Duodenal mucosa (tissue), 2 donors: ENCODE measurements at regions not wholly inside any gene's neighbourhood (a gene's known extent, or its start where the extent isn't known, plus 50 kb on each side); places are given as distances from the start of the nearest gene placed in this dataset.

ENCODE experiments used
- H3K27ac ChIP-seq: one replicate; pipeline ENCODE4 v1.7.0; 2013; ENCODE audit warnings: low read depth, low read length
- H3K27me3 ChIP-seq, 2 donors: one replicate each; pipeline ENCODE4 v1.7.0; 2013; ENCODE audit warnings: low read length in 2 of 2, control low read depth in 1 of 2; ENCODE audit not compliant: insufficient read depth in 2 of 2, control insufficient read depth in 1 of 2
- H3K36me3 ChIP-seq, 2 donors: one replicate each; pipeline ENCODE4 v1.7.0; 2013; ENCODE audit warnings: low read length in 2 of 2, control low read depth in 1 of 2; ENCODE audit not compliant: insufficient read depth in 2 of 2, control insufficient read depth in 1 of 2
- H3K4me1 ChIP-seq, 2 donors: one replicate each; pipeline ENCODE4 v1.7.0; 2013; ENCODE audit warnings: low read length in 2 of 2, control low read depth in 1 of 2; ENCODE audit not compliant: insufficient read depth in 2 of 2, control insufficient read depth in 1 of 2
- H3K4me3 ChIP-seq, 2 donors: one replicate each; pipeline ENCODE4 v1.7.0; 2013; ENCODE audit warnings: low read length in 2 of 2, low read depth in 1 of 2
- H3K9ac ChIP-seq, 2 donors: one replicate each; pipeline ENCODE4 v1.7.0; 2013; ENCODE audit warnings: low read length in 2 of 2, low read depth in 1 of 2
- H3K9me3 ChIP-seq, 2 donors: one replicate each; pipeline ENCODE4 v1.7.0; 2013; ENCODE audit warnings: low read length in 2 of 2, control low read depth in 1 of 2; ENCODE audit not compliant: control insufficient read depth in 1 of 2

DNA sequence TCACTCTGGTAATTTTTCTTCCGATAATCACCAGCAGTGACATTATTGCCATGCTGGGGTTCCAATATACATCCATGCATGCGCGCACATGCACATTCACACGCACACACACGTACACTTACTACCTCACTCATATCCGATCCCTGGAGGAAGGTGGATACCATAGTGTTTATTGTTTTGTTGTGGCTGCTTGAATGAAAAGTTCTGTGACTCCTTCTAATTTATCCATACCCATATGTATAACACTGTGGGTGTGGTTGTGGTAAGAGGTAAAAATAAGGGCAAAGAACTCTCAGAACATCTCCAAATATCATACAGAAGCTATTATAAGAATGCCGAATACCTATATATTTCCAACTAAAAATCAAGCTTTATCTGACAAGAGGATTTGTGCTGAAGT, 407.8 kb upstream of the PODXL start:
- H3K4me1 ChIP-seq = no peaks in the 10 kb centered on the region
- no peaks in the 10 kb centered on the region for H3K27me3 ChIP-seq
- no peaks in the 10 kb centered on the region for H3K36me3 ChIP-seq
- no peak overlapping the region for H3K9ac ChIP-seq
- no peaks in the 10 kb centered on the region for H3K9me3 ChIP-seq
- H3K4me3 ChIP-seq = no peak overlapping the region
- H3K27ac ChIP-seq = no peak overlapping the region

- no peaks in the 10 kb centered on the region for H3K4me1 ChIP-seq
- H3K9ac ChIP-seq = no peak overlapping the region
- H3K9me3 ChIP-seq = no peaks in the 10 kb centered on the region
These were observed 404.7 kb upstream of the PODXL start for GRCh38 chr7:131961054-131961680.

DNA sequence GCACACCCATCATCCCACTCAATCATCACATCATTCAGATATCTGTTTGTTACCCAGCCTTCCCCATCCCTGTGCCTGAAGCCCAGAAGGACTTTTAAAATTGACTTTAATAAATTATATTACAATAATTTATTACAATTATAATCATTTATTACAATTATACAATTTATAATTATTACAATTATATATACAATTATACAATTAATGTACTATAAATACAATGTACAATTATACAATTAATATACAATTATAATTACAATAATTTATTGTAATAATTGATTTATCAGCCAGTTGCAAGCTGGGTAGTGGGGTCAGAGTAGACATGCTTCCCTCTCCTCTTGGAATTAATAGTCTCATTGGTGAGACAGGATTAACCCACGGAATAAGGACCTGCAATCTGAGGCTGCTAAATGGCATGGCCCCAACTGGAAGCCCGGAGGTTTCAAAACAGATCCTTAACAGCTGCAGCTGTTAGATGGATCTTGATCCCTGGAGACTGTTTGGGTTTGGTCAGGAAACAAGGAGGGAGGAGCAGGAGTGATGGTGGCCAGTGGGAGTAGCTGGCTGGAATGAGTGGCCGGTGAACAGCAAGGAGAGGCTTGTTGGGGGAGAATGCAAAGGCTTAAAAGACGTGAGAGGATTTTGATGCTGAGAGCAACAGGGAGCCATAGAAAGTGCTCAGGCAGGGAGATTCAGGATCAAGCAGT, 402.8 kb upstream of the PODXL start:
- Histone ChIP-seq H3K36me3 (no peaks in the 10 kb centered on the region), H3K9me3 (no peaks in the 10 kb centered on the region), H3K4me3 (no peak overlapping the region), H3K4me1 (no peaks in the 10 kb centered on the region), H3K27me3 (no peaks in the 10 kb centered on the region), H3K27ac (no peak overlapping the region), H3K9ac (no peak overlapping the region)

More at GRCh38 chr7:131961054-131961680, 404.7 kb upstream of the PODXL start:
- H3K27me3 ChIP-seq = no peaks in the 10 kb centered on the region
- no peak overlapping the region for H3K27ac ChIP-seq
- no peaks in the 10 kb centered on the region for H3K36me3 ChIP-seq
- no peak overlapping the region for H3K4me3 ChIP-seq

- H3K27ac ChIP-seq = no peak overlapping the region
- no peaks in the 10 kb centered on the region for H3K4me1 ChIP-seq
- H3K9ac ChIP-seq = no peak overlapping the region
- H3K4me3 ChIP-seq = no peak overlapping the region
- H3K36me3 ChIP-seq = no peaks in the 10 kb centered on the region
- H3K9me3 ChIP-seq = no peaks in the 10 kb centered on the region
- H3K27me3 ChIP-seq = no peaks in the 10 kb centered on the region
These were observed 401.1 kb upstream of the PODXL start for GRCh38 chr7:131957338-131958020.

GRCh38 chr7:131956864-131957263, 400.4 kb upstream of the PODXL start:
- no peak overlapping the region for H3K4me3 ChIP-seq
- no peak overlapping the region for H3K27ac ChIP-seq
- H3K9me3 ChIP-seq = no peaks in the 10 kb centered on the region

DNA sequence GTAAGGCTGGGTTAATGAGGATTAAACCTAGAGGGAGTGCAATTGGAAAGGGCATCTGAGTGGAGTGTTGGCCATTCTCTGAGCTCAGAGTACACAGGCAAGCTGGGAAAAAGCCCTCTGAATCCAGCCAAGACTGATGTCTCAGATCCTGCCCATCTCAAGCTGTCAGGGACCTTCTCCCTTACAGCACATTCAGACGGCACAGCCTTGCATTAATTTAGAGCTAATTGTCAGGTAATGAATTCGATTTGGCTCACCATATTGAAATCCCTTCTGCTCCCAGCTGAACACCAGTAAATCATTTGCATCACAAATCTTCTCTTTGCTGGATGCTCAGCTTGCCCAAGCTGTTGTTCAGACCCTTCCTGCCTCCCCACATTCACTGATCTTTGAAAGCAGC, 399.3 kb upstream of the PODXL start:
- Histone ChIP-seq H3K9ac (no peak overlapping the region), H3K27ac (no peak overlapping the region), H3K4me3 (no peak overlapping the region), H3K27me3 (no peaks in the 10 kb centered on the region), H3K36me3 (no peaks in the 10 kb centered on the region), H3K9me3 (peaks cover 0 to 2% of the 10 kb centered on the region in 2 donors), H3K4me1 (no peaks in the 10 kb centered on the region)

More at GRCh38 chr7:131956864-131957263, 400.4 kb upstream of the PODXL start:
- H3K9ac ChIP-seq = no peak overlapping the region
- no peaks in the 10 kb centered on the region for H3K27me3 ChIP-seq
- no peaks in the 10 kb centered on the region for H3K36me3 ChIP-seq
- no peaks in the 10 kb centered on the region for H3K4me1 ChIP-seq

- H3K9ac ChIP-seq = no peak overlapping the region
- H3K36me3 ChIP-seq = no peaks in the 10 kb centered on the region
- no peaks in the 10 kb centered on the region for H3K27me3 ChIP-seq
- H3K27ac ChIP-seq = no peak overlapping the region
- no peak overlapping the region for H3K4me3 ChIP-seq
- peaks cover 13% of the 10 kb centered on the region in 2 donors for H3K4me1 ChIP-seq
- H3K9me3 ChIP-seq = peaks cover 0 to 2% of the 10 kb centered on the region in 2 donors
These were observed 396.8 kb upstream of the PODXL start for GRCh38 chr7:131953184-131953583.

GRCh38 chr7:131952365-131952764, 395.9 kb upstream of the PODXL start:
- Histone ChIP-seq H3K9ac (no peak overlapping the region), H3K9me3 (peaks cover 0 to 2% of the 10 kb centered on the region in 2 donors), H3K27ac (no peak overlapping the region), H3K4me1 (peaks cover 19% of the 10 kb centered on the region in 2 donors), H3K27me3 (no peaks in the 10 kb centered on the region), H3K4me3 (no peak overlapping the region), H3K36me3 (no peaks in the 10 kb centered on the region)

DNA sequence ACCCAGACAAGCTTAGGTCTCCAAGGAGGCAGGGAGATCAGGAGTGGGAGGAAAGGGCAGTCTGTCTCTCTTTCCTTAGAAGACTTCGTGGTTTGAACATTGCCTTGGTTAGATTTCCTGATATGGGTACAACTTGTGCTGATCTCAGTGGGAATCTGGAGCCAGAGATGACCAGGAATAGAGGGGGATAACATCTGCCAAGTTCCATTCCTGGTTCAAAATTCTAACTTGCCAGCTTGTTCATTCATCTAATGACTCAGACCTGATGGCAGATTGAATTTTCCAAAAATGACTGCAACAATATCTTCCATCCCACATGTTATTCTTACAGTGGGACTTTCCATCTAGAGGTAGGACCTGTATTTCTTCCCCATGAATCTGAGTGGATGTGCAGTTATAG, 394.3 kb upstream of the PODXL start:
- Histone ChIP-seq H3K27ac (no peak overlapping the region), H3K9me3 (peaks cover 0 to 2% of the 10 kb centered on the region in 2 donors), H3K4me1 (peaks cover 21 to 23% of the 10 kb centered on the region in 2 donors), H3K4me3 (no peak overlapping the region), H3K36me3 (no peaks in the 10 kb centered on the region), H3K27me3 (peaks cover 0 to 3% of the 10 kb centered on the region in 2 donors), H3K9ac (no peak overlapping the region)

GRCh38 chr7:131949659-131950058, 393.2 kb upstream of the PODXL start:
- H3K36me3 ChIP-seq = no peaks in the 10 kb centered on the region
- peaks cover 25 to 26% of the 10 kb centered on the region in 2 donors for H3K4me1 ChIP-seq
- H3K9me3 ChIP-seq = peaks cover 0 to 2% of the 10 kb centered on the region in 2 donors
- no peak overlapping the region for H3K9ac ChIP-seq
- H3K27me3 ChIP-seq = peaks cover 0 to 4% of the 10 kb centered on the region in 2 donors
- H3K4me3 ChIP-seq = no peak overlapping the region
- no peak overlapping the region for H3K27ac ChIP-seq
